ENCODE measurements at regions not wholly inside any gene's neighbourhood (a gene's known extent, or its start where the extent isn't known, plus 50 kb on each side); places are given as distances from the start of the nearest gene placed in this dataset.

GRCh38 chr10:65570143-65571010, 1355.5 kb upstream of the LRRTM3 start (continued):
- peak; percentile 38; the same call in 1 of the 2 replicates for TF ChIP-seq TFDP1 (CRISPR knock-in tag; IDR thresholded peaks at IDR 0.05; ENCODE audit: borderline replicate concordance)
- no peak for TF ChIP-seq NFKBIZ (CRISPR knock-in tag; IDR thresholded peaks at IDR 0.05)
- TF ChIP-seq NR2F6 (IDR thresholded peaks at IDR 0.05), result no peak
- TF ChIP-seq NR2F6 (CRISPR knock-in tag; IDR thresholded peaks at IDR 0.05), result no peak
- TF ChIP-seq ZNF761 (CRISPR knock-in tag; conservative IDR thresholded peaks at IDR 0.05), result no peak
- peak; percentile 43; the same call in 1 of the 2 replicates for TF ChIP-seq SAP130 (CRISPR knock-in tag; IDR thresholded peaks at IDR 0.05; ENCODE audit: low read depth)
- no peak for TF ChIP-seq NFYB (CRISPR knock-in tag; IDR thresholded peaks at IDR 0.05)
- no peak for TF ChIP-seq RCOR2 (CRISPR knock-in tag; IDR thresholded peaks at IDR 0.05)
- no peak; the same call in 1 of the 2 replicates for TF ChIP-seq ARID5B (CRISPR knock-in tag; IDR thresholded peaks at IDR 0.05)
- TF ChIP-seq ZBTB37 (CRISPR knock-in tag; IDR thresholded peaks at IDR 0.05), result no peak
- no peak for TF ChIP-seq FOXK2 (IDR thresholded peaks at IDR 0.05)
- TF ChIP-seq RORA (CRISPR knock-in tag; IDR thresholded peaks at IDR 0.05), result no peak
- no peak for TF ChIP-seq DNMT1 (CRISPR knock-in tag; IDR thresholded peaks at IDR 0.05)
- TF ChIP-seq THAP7 (CRISPR knock-in tag; IDR thresholded peaks at IDR 0.05), result no peak
- no peak for TF ChIP-seq U2AF1 (optimal IDR thresholded peaks at IDR 0.05; ENCODE audit: low read depth, low read length)
- TF ChIP-seq MED8 (CRISPR knock-in tag; IDR thresholded peaks at IDR 0.05; ENCODE audit: insufficient replicate concordance), result no peak
- TF ChIP-seq DPF2 (CRISPR knock-in tag; IDR thresholded peaks at IDR 0.05; ENCODE audit: borderline replicate concordance, low read depth), result no peak
- TF ChIP-seq HMGXB4 (CRISPR knock-in tag; IDR thresholded peaks at IDR 0.05; ENCODE audit: borderline replicate concordance in 1 of 2, low read depth in 1 of 2), result no peak
- TF ChIP-seq ZNF44 (CRISPR knock-in tag; IDR thresholded peaks at IDR 0.05), result no peak
- no peak for TF ChIP-seq ZNF101 (CRISPR knock-in tag; IDR thresholded peaks at IDR 0.05; ENCODE audit: borderline replicate concordance, low read depth)
- TF ChIP-seq ZNF543 (CRISPR knock-in tag; IDR thresholded peaks at IDR 0.05), result no peak
- TF ChIP-seq RFXANK (CRISPR knock-in tag; IDR thresholded peaks at IDR 0.05), result 0 out of 2 replicates have a peak, but pooled peaks have one; percentile 62

All from HepG2 (cell line).